ENCODE measurements at regions not wholly inside any gene's neighbourhood (a gene's known extent, or its start where the extent isn't known, plus 50 kb on each side); places are given as distances from the start of the nearest gene placed in this dataset.

- Histone ChIP-seq H3K4me3 (no peak overlapping the region), H3K27me3 (peaks cover 0 to 33% of the 10 kb centered on the region in 2 donors), H3K4me1 (no peaks in the 10 kb centered on the region), H3K9me3 (no peaks in the 10 kb centered on the region), H3K27ac (no peak overlapping the region), H3K36me3 (no peaks in the 10 kb centered on the region)
- TF ChIP-seq POLR2AphosphoS5 (IDR thresholded peaks at IDR 0.05) = no peak
- TF ChIP-seq POLR2A (IDR thresholded peaks at IDR 0.05) = no peak
- TF ChIP-seq, protein P1, sequence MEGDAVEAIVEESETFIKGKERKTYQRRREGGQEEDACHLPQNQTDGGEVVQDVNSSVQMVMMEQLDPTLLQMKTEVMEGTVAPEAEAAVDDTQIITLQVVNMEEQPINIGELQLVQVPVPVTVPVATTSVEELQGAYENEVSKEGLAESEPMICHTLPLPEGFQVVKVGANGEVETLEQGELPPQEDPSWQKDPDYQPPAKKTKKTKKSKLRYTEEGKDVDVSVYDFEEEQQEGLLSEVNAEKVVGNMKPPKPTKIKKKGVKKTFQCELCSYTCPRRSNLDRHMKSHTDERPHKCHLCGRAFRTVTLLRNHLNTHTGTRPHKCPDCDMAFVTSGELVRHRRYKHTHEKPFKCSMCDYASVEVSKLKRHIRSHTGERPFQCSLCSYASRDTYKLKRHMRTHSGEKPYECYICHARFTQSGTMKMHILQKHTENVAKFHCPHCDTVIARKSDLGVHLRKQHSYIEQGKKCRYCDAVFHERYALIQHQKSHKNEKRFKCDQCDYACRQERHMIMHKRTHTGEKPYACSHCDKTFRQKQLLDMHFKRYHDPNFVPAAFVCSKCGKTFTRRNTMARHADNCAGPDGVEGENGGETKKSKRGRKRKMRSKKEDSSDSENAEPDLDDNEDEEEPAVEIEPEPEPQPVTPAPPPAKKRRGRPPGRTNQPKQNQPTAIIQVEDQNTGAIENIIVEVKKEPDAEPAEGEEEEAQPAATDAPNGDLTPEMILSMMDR (IDR thresholded peaks at IDR 0.05) = no peak
- DNase-seq (ENCODE audit: low spot score in 2 of 2) = no peak
- intact Hi-C loops (cut with DNase I; ENCODE audit: low total_unique reads) = no loop called here
These were observed 79.5 kb upstream of the CTDP1 start for GRCh38 chr18:79600141-79600540.

- H3K4me3 ChIP-seq = no peak overlapping the region
- TF ChIP-seq POLR2A (IDR thresholded peaks at IDR 0.05) = no peak
- TF ChIP-seq, protein P1 (IDR thresholded peaks at IDR 0.05) = no peak
- TF ChIP-seq POLR2AphosphoS5 (IDR thresholded peaks at IDR 0.05) = no peak
- no peaks in the 10 kb centered on the region for H3K36me3 ChIP-seq
- intact Hi-C loops (cut with DNase I; ENCODE audit: low total_unique reads) = no loop called here
- H3K27ac ChIP-seq = no peak overlapping the region
- no peaks in the 10 kb centered on the region for H3K4me1 ChIP-seq
- DNase-seq (ENCODE audit: low spot score in 2 of 2) = no peak
- H3K27me3 ChIP-seq = peaks cover 0 to 33% of the 10 kb centered on the region in 2 donors
- no peaks in the 10 kb centered on the region for H3K9me3 ChIP-seq
These were observed 79.0 kb upstream of the CTDP1 start for GRCh38 chr18:79600596-79600995.

GRCh38 chr18:79601234-79601633, 78.4 kb upstream of the CTDP1 start:
- Histone ChIP-seq H3K36me3 (no peaks in the 10 kb centered on the region), H3K4me3 (no peak overlapping the region), H3K9me3 (no peaks in the 10 kb centered on the region), H3K27me3 (peaks cover 0 to 28% of the 10 kb centered on the region in 2 donors), H3K4me1 (no peaks in the 10 kb centered on the region), H3K27ac (no peak overlapping the region)
- no peak for DNase-seq (ENCODE audit: low spot score in 2 of 2)
- intact Hi-C loops (cut with DNase I; ENCODE audit: low total_unique reads) = no loop called here
- TF ChIP-seq POLR2A (IDR thresholded peaks at IDR 0.05) (no peak), POLR2AphosphoS5 (IDR thresholded peaks at IDR 0.05) (no peak)
- TF ChIP-seq, protein P1 (IDR thresholded peaks at IDR 0.05) = no peak

DNA sequence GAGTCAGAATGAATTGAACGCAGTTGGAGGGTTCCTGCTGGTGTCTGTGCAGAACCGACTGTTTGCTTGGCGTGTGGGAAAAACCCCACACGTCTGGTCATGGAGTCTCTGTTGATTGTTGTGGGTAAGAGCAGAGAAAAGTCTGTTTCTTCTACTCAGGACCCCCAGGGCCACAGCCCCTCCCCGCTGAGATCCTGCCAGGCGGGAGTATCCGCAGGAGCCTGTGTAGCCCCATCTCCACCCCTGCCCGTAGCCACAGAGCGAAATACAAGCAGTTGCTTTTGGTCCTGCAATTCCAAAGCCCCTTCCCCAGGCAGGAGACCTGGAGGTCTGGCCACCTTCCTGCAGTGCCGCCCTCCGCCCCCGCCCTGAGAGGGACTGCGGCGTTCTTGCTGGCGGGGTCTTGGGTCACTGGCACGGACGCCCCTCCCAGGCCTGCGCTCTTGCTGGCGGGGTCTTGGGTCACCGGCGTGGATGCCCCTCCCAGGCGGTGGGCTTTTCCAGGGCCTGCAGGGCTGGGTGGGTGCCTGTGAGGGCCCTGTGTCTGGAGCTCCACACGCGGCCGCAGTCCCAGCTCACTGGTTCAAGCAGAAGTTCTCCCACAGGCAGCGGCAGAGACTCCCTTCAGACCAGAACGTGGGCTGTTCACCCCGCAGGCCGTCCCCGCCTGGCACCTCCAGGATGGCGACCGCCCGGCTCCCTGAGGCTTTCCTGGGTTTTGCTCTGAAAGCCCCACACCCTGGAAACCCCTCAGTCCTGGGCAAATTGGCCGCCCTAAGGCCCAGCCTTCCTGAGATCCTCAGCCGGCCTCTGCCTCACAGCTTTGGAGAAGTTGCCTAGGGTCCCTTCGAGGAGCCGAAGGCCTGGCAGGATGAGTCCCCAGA, 76.0 kb upstream of the CTDP1 start:
- DNase-seq (ENCODE audit: low spot score in 2 of 2) = no peak
- intact Hi-C loops (cut with DNase I; ENCODE audit: low total_unique reads) = no loop called here
- no peaks in the 10 kb centered on the region for H3K9me3 ChIP-seq
- H3K36me3 ChIP-seq = no peaks in the 10 kb centered on the region
- H3K27me3 ChIP-seq = peaks cover 0 to 19% of the 10 kb centered on the region in 2 donors
- H3K4me1 ChIP-seq = no peaks in the 10 kb centered on the region
- TF ChIP-seq POLR2AphosphoS5 (IDR thresholded peaks at IDR 0.05) (no peak), POLR2A (IDR thresholded peaks at IDR 0.05) (no peak)
- TF ChIP-seq, protein P1 (IDR thresholded peaks at IDR 0.05) = no peak
- H3K4me3 ChIP-seq = no peak overlapping the region
- no peak overlapping the region for H3K27ac ChIP-seq

GRCh38 chr18:79604205-79604912, 75.2 kb upstream of the CTDP1 start:
- no peak overlapping the region for H3K4me3 ChIP-seq
- no peak for DNase-seq (ENCODE audit: low spot score in 2 of 2)
- H3K36me3 ChIP-seq = no peaks in the 10 kb centered on the region
- TF ChIP-seq, protein P1 (IDR thresholded peaks at IDR 0.05) = no peak
- TF ChIP-seq POLR2A (IDR thresholded peaks at IDR 0.05) (no peak), POLR2AphosphoS5 (IDR thresholded peaks at IDR 0.05) (no peak)
- intact Hi-C loops (cut with DNase I; ENCODE audit: low total_unique reads) = no loop called here
- H3K9me3 ChIP-seq = no peaks in the 10 kb centered on the region
- H3K27me3 ChIP-seq = peaks cover 0 to 15% of the 10 kb centered on the region in 2 donors
- H3K4me1 ChIP-seq = no peaks in the 10 kb centered on the region
- no peak overlapping the region for H3K27ac ChIP-seq

Measured in breast epithelium (tissue), 4 donors.